HFF-Myc (cell line): ENCODE measurements at regions not wholly inside any gene's neighbourhood (a gene's known extent, or its start where the extent isn't known, plus 50 kb on each side); places are given as distances from the start of the nearest gene placed in this dataset.

ENCODE experiments used
- DNase-seq: peaks from one replicate; pipeline ENCODE4 v3.0.0-alpha.2; 2011; ENCODE audit warnings: low read depth; ENCODE audit errors: extremely low read depth
- H3K4me3 ChIP-seq: replicated peaks from 2 replicates; pipeline ENCODE4 v1.5.1; 2011; ENCODE audit warnings: low read depth, mild to moderate bottlenecking, control low read depth, low read length
- CTCF ChIP-seq: IDR thresholded peaks from 2 replicates; pipeline ENCODE4 v1.5.1; 2012; ENCODE audit warnings: mild to moderate bottlenecking, low read depth, low read length, control low read depth; ENCODE audit errors: missing control alignments

- no peak for DNase-seq
- H3K4me3 ChIP-seq, result no peak overlapping the region
- no peak for TF ChIP-seq CTCF
These were observed 506.3 kb upstream of the RAG2 start for GRCh38 chr11:37104380-37104779.

- no peak overlapping the region for H3K4me3 ChIP-seq
- TF ChIP-seq CTCF, result no peak
- DNase-seq, result no peak
These were observed 502.0 kb upstream of the RAG2 start for GRCh38 chr11:37100008-37100407.

GRCh38 chr11:37092487-37092886 is 494.5 kb upstream of the RAG2 start:
- H3K4me3 ChIP-seq, result no peak overlapping the region
- no peak for DNase-seq
- no peak for TF ChIP-seq CTCF

GRCh38 chr11:37089439-37089838 is 491.4 kb upstream of the RAG2 start:
- TF ChIP-seq CTCF, result no peak
- no peak overlapping the region for H3K4me3 ChIP-seq
- no peak for DNase-seq

GRCh38 chr11:37088573-37088910 is 490.5 kb upstream of the RAG2 start:
- H3K4me3 ChIP-seq, result no peak overlapping the region
- no peak for DNase-seq
- TF ChIP-seq CTCF, result no peak

- H3K4me3 ChIP-seq, result no peak overlapping the region
- no peak for TF ChIP-seq CTCF
- DNase-seq, result no peak
These were observed 489.9 kb upstream of the RAG2 start for GRCh38 chr11:37087650-37088572.
